OCI-LY3 (cell line): ENCODE measurements at regions not wholly inside any gene's neighbourhood (a gene's known extent, or its start where the extent isn't known, plus 50 kb on each side); places are given as distances from the start of the nearest gene placed in this dataset.

Experiments
- CTCF ChIP-seq: fragments of 200-600, 300-600 bp; sonication (generic); IDR thresholded peaks from 2 replicates; pipeline ENCODE4 v1.5.1; 2014; ENCODE audit warnings: antibody characterized with exemption, low read length, low read depth
- EZH2phosphoT487 ChIP-seq: fragments of 200-600 bp; shearing (Covaris generic); IDR thresholded peaks from 2 replicates; pipeline ENCODE4 v1.6.1; 2018; ENCODE audit warnings: antibody characterized with exemption, mixed run types, low read depth

- TF ChIP-seq CTCF (no peak), EZH2phosphoT487 (no peak)
Observed at GRCh38 chr3:82217571-82217970, 456.1 kb upstream of the GBE1 start.
